ENCODE measurements at regions not wholly inside any gene's neighbourhood (a gene's known extent, or its start where the extent isn't known, plus 50 kb on each side); places are given as distances from the start of the nearest gene placed in this dataset.
A peak's percentile ranks its signal among the peaks of the same experiment; 100 is the strongest.

DNA sequence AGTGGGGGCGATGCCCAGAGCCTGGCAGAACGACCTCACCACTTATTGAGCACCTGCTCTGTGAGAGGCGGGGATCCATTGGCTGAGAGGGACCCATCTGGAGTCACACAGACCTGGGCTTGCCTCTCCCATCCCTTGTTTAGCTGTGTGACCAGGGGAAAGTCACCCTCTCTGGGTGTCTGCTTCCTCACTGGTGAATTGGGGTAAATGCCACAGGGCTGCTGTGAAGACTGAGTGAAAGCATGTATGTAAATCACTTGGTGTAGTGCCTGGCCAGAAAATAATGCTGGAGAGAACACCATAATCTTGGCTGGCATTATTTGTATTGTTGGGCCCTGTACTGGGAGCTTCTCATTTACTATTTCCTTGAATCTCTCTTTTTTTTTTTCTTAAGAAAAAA lies 83.4 kb upstream of the PRL start:
- H3K27ac ChIP-seq (ENCODE audit: low read length), result no peak overlapping the region

GRCh38 chr6:22381845-22382544 lies 85.2 kb upstream of the PRL start:
- Histone ChIP-seq H3K4me3 (ENCODE audit: low read depth in 1 of 2, low read length in 2 of 2) (no peak overlapping the region), H3K27me3 (ENCODE audit: insufficient read depth, low read length, poor library complexity) (no peaks in the 10 kb centered on the region), H3K79me2 (ENCODE audit: insufficient read depth, low read length) (no peaks in the 10 kb centered on the region), H4K20me1 (ENCODE audit: insufficient read depth, low read length) (no peaks in the 10 kb centered on the region), H3K4me1 (ENCODE audit: insufficient read depth, low read length) (no peaks in the 10 kb centered on the region), H3K9me3 (ENCODE audit: insufficient read depth, low read length, severe bottlenecking) (no peaks in the 10 kb centered on the region), H3K9ac (ENCODE audit: low read depth, low read length) (no peak overlapping the region), H2AFZ (ENCODE audit: low read depth, low read length) (no peak overlapping the region), H3K4me2 (ENCODE audit: insufficient read depth, low read length) (no peak overlapping the region), H3K27ac (ENCODE audit: low read length) (no peak overlapping the region), H3K36me3 (ENCODE audit: insufficient read depth, low read length) (no peaks in the 10 kb centered on the region)
- DNase-seq (no peak), ATAC-seq (ENCODE audit: insufficient read depth, low read depth) (no peak)
- no peak for TF ChIP-seq EZH2 (IDR thresholded peaks at IDR 0.05; ENCODE audit: borderline replicate concordance, low read depth, low read length, severe bottlenecking)
- no peak for TF ChIP-seq CTCF (IDR thresholded peaks at IDR 0.05; ENCODE audit: borderline replicate concordance, extremely low read depth, low read length, poor library complexity, severe bottlenecking)

More for the DNA sequence above, 83.4 kb upstream of the PRL start:
- Histone ChIP-seq H3K4me1 (ENCODE audit: insufficient read depth, low read length) (no peaks in the 10 kb centered on the region), H3K9me3 (ENCODE audit: insufficient read depth, low read length, severe bottlenecking) (no peaks in the 10 kb centered on the region), H3K4me3 (ENCODE audit: low read depth in 1 of 2, low read length in 2 of 2) (no peak overlapping the region), H3K27me3 (ENCODE audit: insufficient read depth, low read length, poor library complexity) (no peaks in the 10 kb centered on the region), H3K4me2 (ENCODE audit: insufficient read depth, low read length) (no peak overlapping the region), H3K9ac (ENCODE audit: low read depth, low read length) (no peak overlapping the region), H2AFZ (ENCODE audit: low read depth, low read length) (no peak overlapping the region), H3K36me3 (ENCODE audit: insufficient read depth, low read length) (no peaks in the 10 kb centered on the region), H4K20me1 (ENCODE audit: insufficient read depth, low read length) (no peaks in the 10 kb centered on the region), H3K79me2 (ENCODE audit: insufficient read depth, low read length) (no peaks in the 10 kb centered on the region)
- DNase-seq (no peak), ATAC-seq (ENCODE audit: insufficient read depth, low read depth) (peak; percentile 29; the same call in 1 of the 3 replicates)
- TF ChIP-seq EZH2 (IDR thresholded peaks at IDR 0.05; ENCODE audit: borderline replicate concordance, low read depth, low read length, severe bottlenecking), result no peak
- TF ChIP-seq CTCF (IDR thresholded peaks at IDR 0.05; ENCODE audit: borderline replicate concordance, extremely low read depth, low read length, poor library complexity, severe bottlenecking), result no peak

DNA sequence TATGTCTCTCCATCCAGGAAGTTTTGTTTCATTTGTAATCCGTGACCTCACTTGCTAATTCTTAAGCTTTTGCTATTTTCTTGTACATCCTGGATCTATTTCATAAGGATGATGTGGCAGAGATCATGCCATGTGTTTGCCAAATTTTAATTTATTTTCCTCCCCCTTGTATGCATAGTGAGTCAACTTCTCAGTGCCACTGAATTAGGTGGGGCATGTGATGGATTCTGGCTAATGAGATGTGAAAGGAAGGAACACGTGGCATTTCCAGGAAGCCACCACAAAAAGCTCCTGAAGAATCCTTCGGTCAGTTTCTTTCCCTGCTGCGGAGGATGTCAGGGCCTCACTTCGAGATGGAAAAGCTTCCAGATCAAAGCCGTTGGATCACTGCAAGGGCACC lies 86.2 kb upstream of the PRL start:
- Histone ChIP-seq H3K79me2 (ENCODE audit: insufficient read depth, low read length) (no peaks in the 10 kb centered on the region), H2AFZ (ENCODE audit: low read depth, low read length) (no peak overlapping the region), H3K4me3 (ENCODE audit: low read depth in 1 of 2, low read length in 2 of 2) (no peak overlapping the region), H4K20me1 (ENCODE audit: insufficient read depth, low read length) (no peaks in the 10 kb centered on the region), H3K9me3 (ENCODE audit: insufficient read depth, low read length, severe bottlenecking) (no peaks in the 10 kb centered on the region), H3K27me3 (ENCODE audit: insufficient read depth, low read length, poor library complexity) (no peaks in the 10 kb centered on the region), H3K9ac (ENCODE audit: low read depth, low read length) (no peak overlapping the region), H3K4me1 (ENCODE audit: insufficient read depth, low read length) (no peaks in the 10 kb centered on the region), H3K4me2 (ENCODE audit: insufficient read depth, low read length) (no peak overlapping the region), H3K27ac (ENCODE audit: low read length) (no peak overlapping the region), H3K36me3 (ENCODE audit: insufficient read depth, low read length) (no peaks in the 10 kb centered on the region)
- ATAC-seq (ENCODE audit: insufficient read depth, low read depth) (no peak), DNase-seq (no peak)
- TF ChIP-seq EZH2 (IDR thresholded peaks at IDR 0.05; ENCODE audit: borderline replicate concordance, low read depth, low read length, severe bottlenecking), result no peak
- no peak for TF ChIP-seq CTCF (IDR thresholded peaks at IDR 0.05; ENCODE audit: borderline replicate concordance, extremely low read depth, low read length, poor library complexity, severe bottlenecking)
